ENCODE measurements at regions not wholly inside any gene's neighbourhood (a gene's known extent, or its start where the extent isn't known, plus 50 kb on each side); places are given as distances from the start of the nearest gene placed in this dataset.
A peak's percentile ranks its signal among the peaks of the same experiment; 100 is the strongest.
"Not testable (repeated sequence)": the region's sequence is repeated elsewhere in the genome, so short reads cannot be mapped to it uniquely, and the experiment has no call there.

DNA sequence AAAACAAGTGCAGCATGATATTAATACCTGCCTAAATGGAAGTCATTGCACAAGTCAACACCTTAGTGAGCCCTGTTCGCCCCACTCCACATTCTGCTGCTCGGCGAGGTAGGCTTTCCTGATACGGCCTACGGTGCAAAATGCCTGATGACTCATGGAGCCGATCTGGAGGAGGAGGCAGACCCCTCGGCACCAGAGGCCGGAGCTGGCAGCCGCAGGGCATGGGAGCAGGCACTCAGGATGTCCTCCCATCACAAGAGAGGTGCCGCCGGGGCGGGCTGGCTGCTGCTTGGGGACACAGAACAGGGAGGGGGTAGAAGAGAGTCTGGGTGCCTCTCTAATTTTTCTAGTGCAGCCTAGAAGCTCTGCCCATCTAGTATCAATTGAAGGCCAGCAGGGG is 418.5 kb upstream of the MGMT start:
- no peak overlapping the region for H3K27ac Mint-ChIP-seq
- DNase-seq (ENCODE audit: low spot score in 2 of 2) (no peak), ATAC-seq (no peak)
- H3K36me3 Mint-ChIP-seq, result no peaks in the 10 kb centered on the region
- H3K9me3 Mint-ChIP-seq, result no peaks in the 10 kb centered on the region

DNA sequence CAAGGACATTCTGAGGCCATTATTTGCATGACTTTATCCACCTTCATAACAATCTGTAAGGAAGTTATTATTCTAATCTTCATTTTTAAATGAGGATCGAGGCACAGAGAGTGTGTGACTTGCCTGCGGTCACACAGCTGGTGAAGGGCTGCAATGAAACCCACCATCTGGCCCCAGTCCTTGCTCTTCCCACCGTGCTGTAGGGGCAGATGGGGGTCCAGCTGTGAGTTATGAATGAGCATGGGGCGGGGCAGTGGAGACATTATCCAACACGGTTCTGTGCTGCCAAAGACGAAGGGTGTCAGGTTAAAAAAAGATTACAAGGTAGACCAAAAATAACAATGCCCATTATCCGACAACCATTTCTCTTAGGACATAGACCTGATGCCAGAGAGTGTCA is 417.5 kb upstream of the MGMT start:
- Mint-ChIP-seq H3K27ac (no peak overlapping the region), H3K36me3 (no peaks in the 10 kb centered on the region), H3K9me3 (no peaks in the 10 kb centered on the region)
- no peak for DNase-seq (ENCODE audit: low spot score in 2 of 2)
- ATAC-seq, result no peak

DNA sequence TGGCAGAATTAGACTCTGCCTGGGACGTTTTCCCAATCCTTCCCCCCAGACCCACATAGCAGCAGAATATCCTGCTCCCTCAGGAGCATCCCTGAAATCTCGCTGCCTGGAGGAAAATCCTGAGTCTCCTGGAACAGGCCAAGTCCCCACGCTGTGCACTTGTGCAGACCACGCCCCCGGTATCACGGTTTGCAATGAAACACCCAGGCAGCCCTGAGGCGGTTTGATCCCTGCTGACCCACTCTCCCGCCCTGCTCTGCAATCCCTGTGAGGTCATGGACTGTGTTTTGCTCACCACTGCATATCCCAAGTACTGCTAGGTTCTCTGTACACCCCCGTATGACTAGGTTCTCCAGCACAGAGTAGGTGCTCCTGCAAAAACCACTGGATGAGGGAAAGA is 411.8 kb upstream of the MGMT start:
- H3K36me3 Mint-ChIP-seq, result no peaks in the 10 kb centered on the region
- no peak for ATAC-seq

DNA sequence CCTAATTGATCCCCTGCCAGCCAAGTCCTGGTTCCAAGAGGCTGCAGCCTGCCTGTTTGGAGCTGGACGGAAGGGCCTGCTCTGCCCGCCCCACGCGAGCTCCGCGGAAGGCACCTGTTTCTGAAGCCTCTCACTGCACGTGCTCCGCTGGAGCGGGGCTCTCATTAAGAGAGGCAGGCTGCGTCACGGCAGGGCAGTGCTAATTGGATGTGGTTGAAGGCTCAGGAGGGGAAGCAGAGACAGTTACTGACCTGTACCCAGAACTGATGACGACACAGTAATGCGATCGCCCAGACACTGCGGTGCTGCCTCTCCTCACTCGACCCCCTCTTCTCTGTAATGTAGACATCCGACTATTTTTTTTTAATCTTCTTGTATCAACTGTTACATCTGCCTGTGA is 411.1 kb upstream of the MGMT start:
- H3K27ac Mint-ChIP-seq, result no peak overlapping the region
- H3K9me3 Mint-ChIP-seq, result no peaks in the 10 kb centered on the region
- ATAC-seq, result no peak
- no peak for DNase-seq (ENCODE audit: low spot score in 2 of 2)
- H3K36me3 Mint-ChIP-seq, result no peaks in the 10 kb centered on the region

More for the DNA sequence above, 411.8 kb upstream of the MGMT start:
- DNase-seq (ENCODE audit: low spot score in 2 of 2), result no peak
- Mint-ChIP-seq H3K27ac (no peak overlapping the region), H3K9me3 (no peaks in the 10 kb centered on the region)

DNA sequence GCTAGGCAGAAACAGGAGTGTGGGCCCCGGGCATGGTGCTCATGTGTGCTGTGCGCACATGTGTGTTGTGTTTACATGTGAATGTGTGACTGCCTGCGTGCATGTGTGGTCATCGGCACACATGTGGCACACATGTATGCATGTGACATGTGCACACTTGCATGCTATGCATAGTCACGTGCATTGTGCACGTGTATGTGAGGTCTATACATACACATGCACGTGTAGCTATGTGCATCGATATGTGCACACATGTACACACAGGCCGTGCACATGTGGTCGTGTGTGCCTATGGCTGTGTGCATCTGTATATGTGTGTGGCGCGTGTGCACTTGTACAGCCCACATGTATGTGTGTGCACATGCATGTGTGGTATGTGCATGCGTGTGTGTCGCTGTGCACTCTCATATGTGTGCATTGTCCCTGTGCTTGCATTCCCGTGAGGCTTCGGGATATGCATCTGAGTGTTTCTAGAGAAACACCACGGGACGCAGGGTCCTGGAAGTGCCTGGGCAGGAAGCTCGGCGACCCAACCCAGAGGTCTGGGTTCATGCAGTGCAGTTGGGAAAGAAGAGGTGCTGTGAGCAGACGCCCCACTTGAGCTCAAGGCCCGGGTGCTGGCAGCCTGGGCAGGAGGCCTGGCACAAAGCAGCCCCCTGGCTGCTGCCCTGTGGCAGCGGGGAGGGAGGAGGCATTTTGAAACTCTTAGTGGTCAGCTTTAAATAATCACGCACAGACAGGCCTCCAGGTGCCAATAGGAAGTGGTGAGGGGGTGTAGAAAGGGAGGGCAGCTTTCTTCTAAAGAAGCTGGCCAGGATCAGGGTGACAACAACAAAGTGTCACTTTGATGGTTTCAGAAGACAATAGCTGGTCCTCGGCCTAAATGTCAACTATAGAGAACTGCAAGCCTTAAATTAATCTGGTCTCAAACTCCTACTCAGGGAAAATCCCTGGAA is 410.0 kb upstream of the MGMT start:
- Mint-ChIP-seq H3K27ac (no peak overlapping the region), H3K36me3 (no peaks in the 10 kb centered on the region), H3K9me3 (no peaks in the 10 kb centered on the region)
- ATAC-seq, result peak in 1 of 2 donors; percentile 51
- DNase-seq (ENCODE audit: low spot score in 2 of 2), result no peak

DNA sequence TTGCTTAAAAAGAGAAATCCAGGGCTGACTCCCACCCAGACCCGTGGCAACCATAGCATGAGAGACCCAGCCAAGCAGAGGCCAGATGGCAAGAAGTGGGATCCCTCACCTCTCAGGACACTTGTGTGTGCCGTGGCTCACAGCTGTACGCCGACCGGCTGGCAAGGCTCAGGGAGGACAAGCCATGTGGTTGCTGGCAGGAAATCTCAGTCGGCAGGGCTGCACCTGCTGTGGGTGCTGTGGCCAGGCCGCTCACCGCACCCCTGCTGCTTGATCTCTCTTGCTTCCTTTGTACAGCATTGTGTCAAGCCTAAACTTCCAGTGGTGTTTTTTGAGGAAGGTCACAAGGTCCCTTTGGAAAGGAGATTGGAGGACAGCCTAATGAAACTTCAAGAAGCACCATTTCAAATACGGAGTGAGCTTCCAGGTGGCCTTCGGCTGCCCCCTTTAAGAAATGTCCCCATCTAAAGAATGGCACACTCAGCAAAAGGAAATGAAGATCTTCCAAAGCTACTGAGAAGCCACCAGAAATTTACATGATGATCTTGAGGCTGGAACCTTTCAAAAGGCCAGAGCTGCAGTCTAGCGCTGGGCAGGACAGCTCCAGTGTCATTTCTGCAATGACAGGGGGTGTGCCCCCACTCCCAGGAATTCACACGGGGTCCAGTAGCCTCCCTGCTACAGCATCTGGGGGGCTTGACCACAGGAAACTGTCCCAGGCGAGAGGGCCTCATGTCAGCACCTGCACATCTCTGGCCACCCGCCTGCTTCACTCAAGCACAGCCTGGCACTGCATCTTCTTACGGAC is 409.0 kb upstream of the MGMT start:
- Mint-ChIP-seq H3K36me3 (no peaks in the 10 kb centered on the region), H3K9me3 (no peaks in the 10 kb centered on the region), H3K27ac (no peak overlapping the region)
- DNase-seq (ENCODE audit: low spot score in 2 of 2), result peak in 1 of 2 donors; percentile 23
- peak; percentile 90 for ATAC-seq

DNA sequence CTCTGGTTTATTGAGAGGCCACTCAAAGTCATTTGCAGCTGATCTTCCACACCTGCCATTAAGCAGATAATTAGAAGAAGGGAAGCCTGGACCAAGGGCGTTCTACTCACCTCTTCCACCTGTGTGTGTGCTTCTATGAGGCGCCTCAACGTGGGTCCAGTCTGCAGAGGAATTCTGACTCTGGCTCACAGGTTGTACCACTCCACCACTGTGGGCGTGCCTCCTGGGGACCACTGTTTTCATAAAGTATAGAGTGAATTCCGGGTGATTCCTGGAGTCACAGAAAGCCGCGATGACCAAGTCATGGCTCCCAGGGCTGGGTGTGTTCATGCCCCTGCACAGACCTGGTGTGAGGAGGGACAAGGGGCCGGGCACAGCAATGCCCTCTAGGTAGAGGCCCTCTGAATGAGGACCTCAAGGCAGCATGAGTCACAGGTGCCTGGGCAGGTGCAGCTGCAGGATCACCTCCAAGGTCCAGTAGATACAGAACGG is 408.3 kb upstream of the MGMT start:
- ATAC-seq (no peak), DNase-seq (ENCODE audit: low spot score in 2 of 2) (no peak)
- no peak overlapping the region for H3K27ac Mint-ChIP-seq

DNA sequence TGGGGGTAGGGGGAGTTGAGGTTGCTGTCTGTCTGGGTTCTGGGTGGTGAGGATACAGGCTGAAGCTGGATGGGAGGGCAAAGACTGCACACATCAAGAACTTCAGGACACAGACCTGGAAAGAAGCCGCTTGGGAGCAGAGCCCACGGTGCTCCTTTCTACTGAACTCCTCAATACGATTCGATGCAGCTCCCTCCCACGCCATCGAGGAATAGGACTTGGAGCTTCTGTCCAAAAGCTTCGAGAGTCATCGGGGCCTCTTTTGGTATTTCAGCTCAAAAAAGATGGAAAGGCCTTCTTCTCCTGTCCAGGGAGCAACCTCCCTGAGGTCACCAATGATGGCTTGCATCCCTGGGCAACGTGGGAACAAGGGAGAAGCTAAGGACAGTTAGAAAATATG is 407.1 kb upstream of the MGMT start:
- ATAC-seq, result no peak

More for the DNA sequence above, 408.3 kb upstream of the MGMT start:
- no peaks in the 10 kb centered on the region for H3K9me3 Mint-ChIP-seq
- no peaks in the 10 kb centered on the region for H3K36me3 Mint-ChIP-seq

DNA sequence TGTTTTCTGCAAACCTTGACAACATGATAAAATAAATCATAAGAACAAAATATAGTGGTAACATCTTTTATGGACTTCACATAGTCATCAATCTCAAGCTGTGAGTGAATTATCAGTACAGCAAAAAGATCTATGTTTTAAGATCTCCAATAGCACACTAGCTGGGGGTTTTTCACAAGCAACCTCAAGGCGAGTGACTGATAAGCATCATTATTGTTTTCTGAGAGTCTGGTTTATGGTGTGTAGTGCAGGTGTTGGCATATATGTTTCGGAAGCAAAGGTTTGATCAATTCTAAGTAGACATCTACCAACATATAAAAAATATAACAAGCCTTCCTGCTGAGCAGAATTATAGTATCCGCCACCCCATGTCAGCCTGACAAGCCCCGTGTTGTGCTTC is 403.8 kb upstream of the MGMT start:
- ATAC-seq (no peak), DNase-seq (ENCODE audit: low spot score in 2 of 2) (no peak)
- Mint-ChIP-seq H3K9me3 (no peaks in the 10 kb centered on the region), H3K27ac (no peak overlapping the region), H3K36me3 (no peaks in the 10 kb centered on the region)

More for the DNA sequence above, 407.1 kb upstream of the MGMT start:
- no peaks in the 10 kb centered on the region for H3K36me3 Mint-ChIP-seq
- no peak for DNase-seq (ENCODE audit: low spot score in 2 of 2)
- H3K9me3 Mint-ChIP-seq, result no peaks in the 10 kb centered on the region
- H3K27ac Mint-ChIP-seq, result no peak overlapping the region

DNA sequence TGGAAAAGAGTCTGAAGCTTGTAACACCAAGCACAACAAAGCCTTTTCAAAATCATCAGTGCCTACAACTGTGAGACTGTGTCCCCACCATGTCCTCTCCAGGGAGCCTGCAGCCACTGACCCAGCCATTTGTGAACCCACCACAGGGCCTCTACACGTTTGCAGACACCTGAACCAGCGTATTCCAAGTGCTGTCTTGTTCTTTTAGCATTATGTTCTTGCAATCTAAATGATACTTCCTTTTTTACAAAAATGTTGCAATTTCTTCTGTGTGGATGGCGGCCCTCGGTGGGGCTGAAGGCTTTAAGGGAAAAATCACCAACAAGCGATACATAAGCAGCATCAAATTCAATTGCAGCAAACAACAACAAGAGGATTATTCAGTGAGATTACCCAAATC is 403.2 kb upstream of the MGMT start:
- no peak for ATAC-seq
- Mint-ChIP-seq H3K36me3 (no peaks in the 10 kb centered on the region), H3K9me3 (no peaks in the 10 kb centered on the region), H3K27ac (no peak overlapping the region)
- DNase-seq (ENCODE audit: low spot score in 2 of 2), result no peak

DNA sequence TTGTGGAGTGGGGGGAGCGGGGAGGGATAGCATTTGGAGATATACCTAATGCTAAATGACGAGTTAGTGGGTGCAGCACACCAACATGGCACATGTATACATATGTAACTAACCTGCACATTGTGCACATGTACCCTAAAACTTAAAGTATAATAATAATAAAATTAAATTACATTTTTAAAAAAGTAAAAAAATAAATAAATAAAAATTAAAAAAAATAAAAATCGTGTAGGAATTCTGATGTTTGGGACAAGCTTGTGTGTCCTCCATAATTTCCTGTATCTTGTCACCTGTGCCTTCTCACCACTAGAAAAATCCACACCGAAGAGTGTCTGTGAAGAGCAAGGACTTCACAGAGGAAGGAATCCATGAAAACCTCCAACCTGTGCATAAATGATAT is 400.5 kb upstream of the MGMT start:
- not testable (repeated sequence) for H3K36me3 Mint-ChIP-seq; H3K9me3 Mint-ChIP-seq; H3K27ac Mint-ChIP-seq; DNase-seq (ENCODE audit: low spot score in 2 of 2); ATAC-seq

DNA sequence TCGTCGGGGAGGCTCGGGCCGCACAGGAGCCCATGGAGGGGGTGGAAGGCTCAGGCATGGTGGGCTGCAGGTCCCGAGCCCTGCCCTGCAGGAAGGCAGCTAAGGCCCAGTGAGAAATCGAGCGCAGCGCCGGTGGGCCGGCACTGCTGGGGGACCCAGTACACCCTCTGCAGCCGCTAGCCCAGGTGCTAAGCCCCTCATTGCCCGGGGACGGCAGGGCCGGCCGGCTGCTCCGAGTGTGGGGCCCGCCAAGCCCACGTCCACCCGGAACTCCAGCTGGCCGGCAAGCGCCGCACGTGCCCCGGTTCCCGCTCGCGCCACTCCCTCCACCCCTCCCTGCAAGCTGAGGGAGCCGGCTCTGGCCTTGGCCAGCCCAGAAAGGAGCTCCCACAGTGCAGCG is 395.6 kb upstream of the MGMT start:
- not testable (repeated sequence) for DNase-seq (ENCODE audit: low spot score in 2 of 2); H3K9me3 Mint-ChIP-seq; H3K36me3 Mint-ChIP-seq; ATAC-seq; H3K27ac Mint-ChIP-seq

DNA sequence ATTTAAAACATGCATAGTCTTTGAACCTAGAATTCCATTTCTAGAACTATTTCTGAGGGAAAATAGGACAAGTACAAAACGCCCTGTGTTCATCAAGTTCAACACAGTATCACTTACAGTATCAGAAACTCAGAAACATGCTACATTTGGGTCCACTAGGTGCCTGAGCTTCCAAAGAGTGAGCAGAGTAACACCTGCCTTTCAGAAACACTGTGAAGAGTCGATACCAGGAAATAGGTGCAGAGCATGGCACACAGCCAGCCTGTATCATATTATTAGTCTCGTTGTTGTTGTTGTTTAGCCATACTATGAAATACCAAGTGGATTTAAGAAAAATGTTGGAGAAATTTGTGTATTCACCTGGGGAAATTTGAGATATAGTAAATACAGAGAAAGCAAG is 392.1 kb upstream of the MGMT start:
- Mint-ChIP-seq H3K36me3 (peaks cover 0 to 5% of the 10 kb centered on the region in 2 donors), H3K27ac (no peak overlapping the region), H3K9me3 (peaks cover 0 to 4% of the 10 kb centered on the region in 2 donors)
- ATAC-seq (no peak), DNase-seq (ENCODE audit: low spot score in 2 of 2) (no peak)

DNA sequence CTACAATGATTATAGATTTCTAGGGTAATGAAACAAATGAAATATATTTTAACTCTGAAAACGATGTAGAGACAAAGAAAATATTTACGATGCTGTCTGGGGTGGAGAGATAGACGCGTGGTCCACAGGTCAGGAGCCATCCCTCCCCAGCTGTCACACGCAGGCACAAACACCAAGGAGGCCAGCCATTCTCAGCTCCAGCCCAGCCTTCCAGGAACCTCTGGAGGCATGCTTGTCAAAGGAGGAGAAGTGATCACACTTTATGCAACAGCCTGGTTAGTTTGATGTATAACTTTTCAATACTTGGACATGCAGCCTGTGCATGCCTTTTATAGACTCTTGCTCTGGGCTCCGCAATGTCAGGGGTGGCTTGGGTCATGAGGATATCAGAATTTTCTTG is 391.5 kb upstream of the MGMT start:
- Mint-ChIP-seq H3K36me3 (peaks cover 0 to 10% of the 10 kb centered on the region in 2 donors), H3K9me3 (peaks cover 5 to 8% of the 10 kb centered on the region in 2 donors), H3K27ac (no peak overlapping the region)
- DNase-seq (ENCODE audit: low spot score in 2 of 2) (no peak), ATAC-seq (no peak)

DNA sequence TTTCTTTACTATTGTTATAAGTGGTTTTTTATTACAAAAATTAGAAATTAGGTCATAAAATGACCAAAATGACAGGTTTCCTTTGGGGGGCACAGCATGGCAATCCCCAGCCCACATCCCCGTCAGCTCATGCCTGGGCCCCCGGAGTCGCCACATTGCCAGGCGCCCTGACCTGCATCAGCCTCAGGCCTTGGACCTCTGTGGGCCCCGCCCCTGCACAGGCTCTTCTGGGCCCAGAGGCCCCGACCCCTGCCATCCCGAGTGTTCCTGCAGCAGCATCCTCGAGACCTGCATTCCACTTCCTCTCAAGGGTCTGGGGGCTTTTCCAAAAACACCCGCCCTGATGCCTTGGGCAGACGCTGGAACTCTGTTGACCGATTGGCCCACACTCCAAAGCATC is 391.1 kb upstream of the MGMT start:
- H3K27ac Mint-ChIP-seq, result no peak overlapping the region
- ATAC-seq, result no peak
- no peak for DNase-seq (ENCODE audit: low spot score in 2 of 2)
- H3K36me3 Mint-ChIP-seq, result peaks cover 0 to 13% of the 10 kb centered on the region in 2 donors
- peaks cover 8 to 9% of the 10 kb centered on the region in 2 donors for H3K9me3 Mint-ChIP-seq

DNA sequence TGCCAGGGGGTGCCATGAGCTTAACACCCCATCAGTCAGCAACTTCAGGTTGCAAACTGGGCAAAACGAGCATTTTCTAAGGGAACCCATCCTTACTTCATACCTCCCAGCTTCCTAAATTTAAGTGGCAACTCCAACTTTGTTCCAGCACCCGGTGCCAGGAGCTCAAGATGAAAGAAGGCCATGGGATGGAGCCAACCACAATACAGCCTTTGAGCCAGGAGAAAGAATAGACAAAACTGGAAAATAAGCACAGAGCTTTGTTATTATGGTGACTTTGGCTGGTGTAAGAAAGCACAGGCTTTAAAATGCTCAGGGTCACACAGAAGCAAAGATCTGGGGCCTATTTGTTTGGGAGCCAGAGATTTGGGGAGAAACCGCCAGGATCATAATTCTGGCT is 388.7 kb upstream of the MGMT start:
- DNase-seq (ENCODE audit: low spot score in 2 of 2) (no peak), ATAC-seq (no peak)
- H3K36me3 Mint-ChIP-seq, result peaks cover 0 to 13% of the 10 kb centered on the region in 2 donors
- peaks cover 4 to 11% of the 10 kb centered on the region in 2 donors for H3K9me3 Mint-ChIP-seq
- no peak overlapping the region for H3K27ac Mint-ChIP-seq

DNA sequence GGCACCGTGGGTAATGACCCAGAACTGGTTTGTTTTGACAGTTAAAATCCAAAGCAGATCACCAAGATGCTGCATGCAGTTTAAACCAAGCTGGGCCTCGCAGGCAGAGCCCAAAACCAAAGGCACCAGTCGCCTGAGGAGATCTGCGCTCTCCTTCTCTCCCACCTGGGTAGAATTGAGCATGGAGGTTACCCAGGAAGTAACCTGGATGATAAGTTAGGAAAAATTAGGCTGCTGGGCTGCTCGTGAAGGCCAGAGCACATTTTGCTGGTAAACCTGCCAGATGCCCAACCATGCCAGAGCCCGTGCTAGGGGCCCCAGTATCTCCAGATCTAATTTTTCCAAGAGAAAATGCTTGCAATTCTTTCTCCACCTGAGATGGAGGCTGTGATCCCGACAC is 388.3 kb upstream of the MGMT start:
- no peak overlapping the region for H3K27ac Mint-ChIP-seq
- DNase-seq (ENCODE audit: low spot score in 2 of 2), result no peak
- H3K9me3 Mint-ChIP-seq, result peaks cover 4 to 11% of the 10 kb centered on the region in 2 donors
- H3K36me3 Mint-ChIP-seq, result peaks cover 0 to 13% of the 10 kb centered on the region in 2 donors
- ATAC-seq, result no peak

Measured in activated naive CD4-positive, alpha-beta T cell treated with anti-CD3 and anti-CD28 coated beads, Interleukin-2, amount 50 U/mL, for 72 hours (primary cell).